Tongue (tissue), 1 donor: ENCODE measurements at regions not wholly inside any gene's neighbourhood (a gene's known extent, or its start where the extent isn't known, plus 50 kb on each side); places are given as distances from the start of the nearest gene placed in this dataset.
A peak's percentile ranks its signal among the peaks of the same experiment; 100 is the strongest.

ENCODE experiments used
- DNase-seq: peaks from one replicate; pipeline ENCODE4 v3.0.0-alpha.2; 2015

DNA sequence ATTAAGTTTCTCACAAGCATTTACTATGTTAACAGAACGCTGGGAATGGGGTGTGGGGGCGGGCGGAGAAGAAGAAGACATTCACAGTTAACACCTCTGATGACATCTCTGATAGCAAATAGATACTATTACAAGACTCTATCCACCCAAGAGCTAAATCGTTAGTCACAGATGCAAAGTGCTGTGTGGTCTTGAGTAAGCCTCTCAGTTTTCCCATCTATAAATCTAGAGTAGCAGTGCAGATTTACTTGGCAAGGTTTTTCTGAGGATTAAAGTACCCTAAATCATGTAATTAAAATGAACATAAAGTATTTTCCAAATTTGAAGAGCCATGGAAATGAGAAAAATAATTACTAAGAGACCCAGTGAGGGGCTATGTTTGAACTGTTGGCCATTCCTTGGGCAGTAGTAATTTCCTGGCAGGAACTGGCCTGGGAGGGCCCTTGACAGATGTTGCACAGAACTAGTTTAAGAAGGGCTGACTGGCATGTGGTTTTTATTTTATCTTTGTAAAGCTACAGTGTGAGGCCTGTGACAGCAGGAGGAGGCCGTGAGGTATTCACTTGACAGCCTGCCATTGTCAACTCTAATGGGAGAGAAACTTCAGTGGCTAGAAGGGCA, 58.7 kb upstream of the APOBEC4 start:
- peak; percentile 75 for DNase-seq

DNA sequence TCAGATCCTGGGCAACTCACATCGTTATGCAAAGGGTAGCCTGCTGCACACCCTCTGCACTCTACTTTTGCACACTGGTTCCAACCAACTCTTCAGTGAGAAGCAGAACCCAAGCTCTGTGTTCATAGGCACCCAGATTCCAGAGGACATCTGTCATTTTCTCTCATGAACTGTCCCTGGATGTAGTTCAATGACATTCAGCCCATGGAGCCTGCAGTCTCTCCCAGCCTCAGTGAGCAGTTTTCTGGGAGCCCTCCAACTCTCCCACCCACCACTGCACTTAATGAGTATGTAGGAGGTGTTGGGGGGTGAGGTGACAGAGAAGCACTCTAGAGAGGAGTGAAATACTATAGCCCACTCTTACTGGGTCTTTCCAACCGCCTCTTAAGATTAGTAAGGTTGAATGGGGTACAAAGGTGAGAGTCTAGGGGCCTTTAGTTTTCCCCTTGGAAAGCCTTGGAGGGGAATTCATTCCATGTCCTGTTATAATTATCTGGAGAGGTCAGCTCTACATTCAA, 58.1 kb upstream of the APOBEC4 start:
- DNase-seq, result no peak

- no peak for DNase-seq
Observed at GRCh38 chr1:183710734-183711133, 57.6 kb upstream of the APOBEC4 start.

- no peak for DNase-seq
Observed at GRCh38 chr1:183710333-183710732, 57.2 kb upstream of the APOBEC4 start.

GRCh38 chr1:183704131-183704530, 51.0 kb upstream of the APOBEC4 start:
- DNase-seq, result no peak
